ENCODE measurements at regions not wholly inside any gene's neighbourhood (a gene's known extent, or its start where the extent isn't known, plus 50 kb on each side); places are given as distances from the start of the nearest gene placed in this dataset.

DNA sequence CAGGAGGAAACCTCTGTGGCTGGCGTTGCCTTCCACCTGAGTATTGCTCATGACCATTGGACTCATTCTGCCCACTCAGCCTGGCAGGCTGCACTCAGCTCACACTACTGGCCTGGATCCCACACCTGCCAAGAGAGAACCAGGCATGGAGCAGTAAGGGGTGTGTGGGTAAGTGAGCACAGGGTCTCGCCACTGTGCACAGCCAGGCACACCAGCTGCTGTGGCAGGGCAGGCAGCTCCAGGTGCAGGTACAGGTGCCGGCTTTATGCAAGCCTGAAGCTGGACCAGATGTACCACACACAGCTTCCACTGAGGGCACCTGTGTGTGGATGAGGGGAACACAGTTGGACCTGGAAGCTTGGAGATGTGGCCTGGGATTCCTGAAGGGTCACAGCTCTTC is 295.2 kb upstream of the SNX7 start:
- H3K4me3 ChIP-seq (ENCODE audit: low read depth, low read length) = no peak overlapping the region
- H3K27me3 ChIP-seq (ENCODE audit: control insufficient read depth, insufficient read depth, low read length) = no peaks in the 10 kb centered on the region
- H3K27ac ChIP-seq (ENCODE audit: low read depth, low read length) = no peak overlapping the region
- H3K9me3 ChIP-seq (ENCODE audit: control insufficient read depth, insufficient read depth, low read length) = no peaks in the 10 kb centered on the region
- no peak overlapping the region for H3K9ac ChIP-seq (ENCODE audit: low read depth, low read length)
- no peaks in the 10 kb centered on the region for H3K4me1 ChIP-seq (ENCODE audit: control insufficient read depth, insufficient read depth, low read length)
- H3K36me3 ChIP-seq (ENCODE audit: control insufficient read depth, insufficient read depth, low read length) = no peaks in the 10 kb centered on the region

GRCh38 chr1:98364544-98364943 is 297.0 kb upstream of the SNX7 start:
- Histone ChIP-seq H3K9ac (ENCODE audit: low read depth, low read length) (no peak overlapping the region), H3K9me3 (ENCODE audit: control insufficient read depth, insufficient read depth, low read length) (no peaks in the 10 kb centered on the region), H3K4me3 (ENCODE audit: low read depth, low read length) (no peak overlapping the region), H3K27me3 (ENCODE audit: control insufficient read depth, insufficient read depth, low read length) (no peaks in the 10 kb centered on the region), H3K36me3 (ENCODE audit: control insufficient read depth, insufficient read depth, low read length) (no peaks in the 10 kb centered on the region), H3K27ac (ENCODE audit: low read depth, low read length) (no peak overlapping the region), H3K4me1 (ENCODE audit: control insufficient read depth, insufficient read depth, low read length) (no peaks in the 10 kb centered on the region)

DNA sequence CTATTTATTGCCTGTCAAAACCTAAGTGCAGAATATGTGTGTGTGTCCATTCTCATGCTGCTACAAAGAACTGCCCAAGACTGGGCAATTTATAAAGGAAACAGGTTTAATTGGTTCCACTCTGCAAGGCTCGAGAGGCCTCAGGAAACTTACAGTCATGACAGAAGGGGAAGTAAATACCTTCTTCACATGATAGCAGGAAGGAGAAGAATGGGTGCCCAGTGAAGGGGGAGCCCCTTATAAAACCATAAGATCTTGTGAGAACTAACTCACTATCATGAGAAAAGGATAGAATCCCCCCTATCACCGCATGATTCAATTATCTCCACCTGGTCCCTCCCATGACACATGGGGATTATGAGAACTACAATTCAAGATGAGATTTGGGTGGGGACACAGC is 300.7 kb upstream of the SNX7 start:
- H3K27ac ChIP-seq (ENCODE audit: low read depth, low read length) = no peak overlapping the region
- no peak overlapping the region for H3K4me3 ChIP-seq (ENCODE audit: low read depth, low read length)
- H3K4me1 ChIP-seq (ENCODE audit: control insufficient read depth, insufficient read depth, low read length) = no peaks in the 10 kb centered on the region
- no peaks in the 10 kb centered on the region for H3K27me3 ChIP-seq (ENCODE audit: control insufficient read depth, insufficient read depth, low read length)
- H3K9ac ChIP-seq (ENCODE audit: low read depth, low read length) = no peak overlapping the region
- no peaks in the 10 kb centered on the region for H3K36me3 ChIP-seq (ENCODE audit: control insufficient read depth, insufficient read depth, low read length)
- no peaks in the 10 kb centered on the region for H3K9me3 ChIP-seq (ENCODE audit: control insufficient read depth, insufficient read depth, low read length)

GRCh38 chr1:98355656-98356383 is 305.7 kb upstream of the SNX7 start:
- Histone ChIP-seq H3K36me3 (ENCODE audit: control insufficient read depth, insufficient read depth, low read length) (no peaks in the 10 kb centered on the region), H3K27ac (ENCODE audit: low read depth, low read length) (no peak overlapping the region), H3K9ac (ENCODE audit: low read depth, low read length) (no peak overlapping the region), H3K9me3 (ENCODE audit: control insufficient read depth, insufficient read depth, low read length) (no peaks in the 10 kb centered on the region), H3K27me3 (ENCODE audit: control insufficient read depth, insufficient read depth, low read length) (no peaks in the 10 kb centered on the region), H3K4me1 (ENCODE audit: control insufficient read depth, insufficient read depth, low read length) (no peaks in the 10 kb centered on the region), H3K4me3 (ENCODE audit: low read depth, low read length) (no peak overlapping the region)

DNA sequence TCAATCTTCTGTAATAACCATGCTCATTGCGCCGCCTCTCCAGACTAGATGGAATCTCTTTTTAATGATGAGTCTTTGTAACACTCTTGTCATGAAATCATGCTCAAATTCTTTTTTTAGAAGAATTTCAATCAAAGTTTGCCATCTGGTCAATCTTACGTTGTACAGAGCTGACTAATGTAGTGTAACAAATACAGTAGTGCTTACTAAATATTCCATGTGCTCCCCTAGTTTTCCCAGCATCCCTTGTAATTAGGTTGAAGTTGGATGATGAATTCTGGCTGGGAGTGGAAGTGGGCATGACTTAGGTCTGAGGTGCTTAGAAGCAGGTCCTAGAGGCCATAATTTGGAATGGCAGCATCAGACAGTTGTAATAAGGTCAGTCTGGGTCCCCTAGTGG is 309.1 kb upstream of the SNX7 start:
- no peak overlapping the region for H3K27ac ChIP-seq (ENCODE audit: low read depth, low read length)
- no peaks in the 10 kb centered on the region for H3K9me3 ChIP-seq (ENCODE audit: control insufficient read depth, insufficient read depth, low read length)
- no peak overlapping the region for H3K9ac ChIP-seq (ENCODE audit: low read depth, low read length)
- H3K4me3 ChIP-seq (ENCODE audit: low read depth, low read length) = no peak overlapping the region
- H3K36me3 ChIP-seq (ENCODE audit: control insufficient read depth, insufficient read depth, low read length) = no peaks in the 10 kb centered on the region
- no peaks in the 10 kb centered on the region for H3K27me3 ChIP-seq (ENCODE audit: control insufficient read depth, insufficient read depth, low read length)
- no peaks in the 10 kb centered on the region for H3K4me1 ChIP-seq (ENCODE audit: control insufficient read depth, insufficient read depth, low read length)

- Histone ChIP-seq H3K36me3 (ENCODE audit: control insufficient read depth, insufficient read depth, low read length) (no peaks in the 10 kb centered on the region), H3K27ac (ENCODE audit: low read depth, low read length) (no peak overlapping the region), H3K9me3 (ENCODE audit: control insufficient read depth, insufficient read depth, low read length) (no peaks in the 10 kb centered on the region), H3K4me1 (ENCODE audit: control insufficient read depth, insufficient read depth, low read length) (no peaks in the 10 kb centered on the region), H3K4me3 (ENCODE audit: low read depth, low read length) (no peak overlapping the region), H3K27me3 (ENCODE audit: control insufficient read depth, insufficient read depth, low read length) (no peaks in the 10 kb centered on the region), H3K9ac (ENCODE audit: low read depth, low read length) (no peak overlapping the region)
These were observed 310.0 kb upstream of the SNX7 start for GRCh38 chr1:98351561-98351960.

- Histone ChIP-seq H3K27me3 (ENCODE audit: control insufficient read depth, insufficient read depth, low read length) (no peaks in the 10 kb centered on the region), H3K9ac (ENCODE audit: low read depth, low read length) (no peak overlapping the region), H3K4me1 (ENCODE audit: control insufficient read depth, insufficient read depth, low read length) (no peaks in the 10 kb centered on the region), H3K9me3 (ENCODE audit: control insufficient read depth, insufficient read depth, low read length) (no peaks in the 10 kb centered on the region), H3K27ac (ENCODE audit: low read depth, low read length) (no peak overlapping the region), H3K36me3 (ENCODE audit: control insufficient read depth, insufficient read depth, low read length) (no peaks in the 10 kb centered on the region), H3K4me3 (ENCODE audit: low read depth, low read length) (no peak overlapping the region)
These were observed 316.1 kb upstream of the SNX7 start for GRCh38 chr1:98345417-98345816.

DNA sequence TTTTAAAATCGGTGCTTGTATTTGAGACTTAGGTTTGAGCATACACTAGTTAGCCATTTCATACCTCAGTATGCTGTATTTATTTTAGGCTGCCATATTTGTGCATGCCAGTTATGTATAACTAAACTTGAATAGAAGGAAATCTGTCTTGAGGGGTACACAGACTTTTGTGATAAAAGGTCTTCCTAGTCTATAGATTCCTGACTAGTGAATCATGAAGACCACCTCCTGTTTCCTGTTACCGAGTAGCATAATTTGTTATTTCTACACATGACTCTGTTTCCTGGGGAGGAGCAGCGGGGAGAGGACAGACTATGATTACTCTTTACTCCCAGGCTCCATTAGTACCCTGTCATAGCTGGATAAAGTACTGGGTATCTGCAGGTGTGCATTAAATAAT is 316.8 kb upstream of the SNX7 start:
- no peaks in the 10 kb centered on the region for H3K4me1 ChIP-seq (ENCODE audit: control insufficient read depth, insufficient read depth, low read length)
- no peaks in the 10 kb centered on the region for H3K27me3 ChIP-seq (ENCODE audit: control insufficient read depth, insufficient read depth, low read length)
- no peak overlapping the region for H3K27ac ChIP-seq (ENCODE audit: low read depth, low read length)
- H3K9ac ChIP-seq (ENCODE audit: low read depth, low read length) = no peak overlapping the region
- no peaks in the 10 kb centered on the region for H3K9me3 ChIP-seq (ENCODE audit: control insufficient read depth, insufficient read depth, low read length)
- H3K4me3 ChIP-seq (ENCODE audit: low read depth, low read length) = no peak overlapping the region
- no peaks in the 10 kb centered on the region for H3K36me3 ChIP-seq (ENCODE audit: control insufficient read depth, insufficient read depth, low read length)

DNA sequence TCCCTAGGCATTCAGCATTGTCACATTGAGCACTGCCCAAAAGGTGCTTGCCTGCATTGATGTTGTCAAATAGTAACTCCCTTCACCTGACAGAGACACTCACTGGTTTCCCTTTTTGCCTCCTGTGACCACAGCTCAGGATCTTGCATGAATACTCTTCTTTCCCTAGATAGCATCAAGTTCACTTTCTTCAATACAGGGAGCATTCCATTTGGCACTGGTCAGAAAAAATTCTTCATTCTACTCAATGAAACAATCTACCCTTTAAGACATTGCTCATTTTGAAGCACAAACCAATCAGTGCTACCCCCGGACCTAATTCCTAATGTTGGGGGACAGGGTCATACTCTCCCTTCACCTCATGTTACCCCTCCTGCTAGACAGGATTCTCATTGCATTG is 319.0 kb upstream of the SNX7 start:
- no peaks in the 10 kb centered on the region for H3K27me3 ChIP-seq (ENCODE audit: control insufficient read depth, insufficient read depth, low read length)
- no peak overlapping the region for H3K9ac ChIP-seq (ENCODE audit: low read depth, low read length)
- no peaks in the 10 kb centered on the region for H3K9me3 ChIP-seq (ENCODE audit: control insufficient read depth, insufficient read depth, low read length)
- H3K4me3 ChIP-seq (ENCODE audit: low read depth, low read length) = no peak overlapping the region
- H3K36me3 ChIP-seq (ENCODE audit: control insufficient read depth, insufficient read depth, low read length) = no peaks in the 10 kb centered on the region
- H3K27ac ChIP-seq (ENCODE audit: low read depth, low read length) = no peak overlapping the region
- H3K4me1 ChIP-seq (ENCODE audit: control insufficient read depth, insufficient read depth, low read length) = no peaks in the 10 kb centered on the region

- no peak overlapping the region for H3K27ac ChIP-seq (ENCODE audit: low read depth, low read length)
- no peaks in the 10 kb centered on the region for H3K4me1 ChIP-seq (ENCODE audit: control insufficient read depth, insufficient read depth, low read length)
- H3K9me3 ChIP-seq (ENCODE audit: control insufficient read depth, insufficient read depth, low read length) = no peaks in the 10 kb centered on the region
- no peak overlapping the region for H3K9ac ChIP-seq (ENCODE audit: low read depth, low read length)
- H3K27me3 ChIP-seq (ENCODE audit: control insufficient read depth, insufficient read depth, low read length) = no peaks in the 10 kb centered on the region
- H3K4me3 ChIP-seq (ENCODE audit: low read depth, low read length) = no peak overlapping the region
- H3K36me3 ChIP-seq (ENCODE audit: control insufficient read depth, insufficient read depth, low read length) = no peaks in the 10 kb centered on the region
These were observed 321.0 kb upstream of the SNX7 start for GRCh38 chr1:98340511-98340910.

- Histone ChIP-seq H3K4me3 (ENCODE audit: low read depth, low read length) (no peak overlapping the region), H3K4me1 (ENCODE audit: control insufficient read depth, insufficient read depth, low read length) (no peaks in the 10 kb centered on the region), H3K27ac (ENCODE audit: low read depth, low read length) (no peak overlapping the region), H3K27me3 (ENCODE audit: control insufficient read depth, insufficient read depth, low read length) (no peaks in the 10 kb centered on the region), H3K9me3 (ENCODE audit: control insufficient read depth, insufficient read depth, low read length) (no peaks in the 10 kb centered on the region), H3K9ac (ENCODE audit: low read depth, low read length) (no peak overlapping the region), H3K36me3 (ENCODE audit: control insufficient read depth, insufficient read depth, low read length) (no peaks in the 10 kb centered on the region)
These were observed 324.9 kb upstream of the SNX7 start for GRCh38 chr1:98336472-98337083.

Data from HUES48 (cell line).